ENCODE measurements at regions not wholly inside any gene's neighbourhood (a gene's known extent, or its start where the extent isn't known, plus 50 kb on each side); places are given as distances from the start of the nearest gene placed in this dataset.

DNA sequence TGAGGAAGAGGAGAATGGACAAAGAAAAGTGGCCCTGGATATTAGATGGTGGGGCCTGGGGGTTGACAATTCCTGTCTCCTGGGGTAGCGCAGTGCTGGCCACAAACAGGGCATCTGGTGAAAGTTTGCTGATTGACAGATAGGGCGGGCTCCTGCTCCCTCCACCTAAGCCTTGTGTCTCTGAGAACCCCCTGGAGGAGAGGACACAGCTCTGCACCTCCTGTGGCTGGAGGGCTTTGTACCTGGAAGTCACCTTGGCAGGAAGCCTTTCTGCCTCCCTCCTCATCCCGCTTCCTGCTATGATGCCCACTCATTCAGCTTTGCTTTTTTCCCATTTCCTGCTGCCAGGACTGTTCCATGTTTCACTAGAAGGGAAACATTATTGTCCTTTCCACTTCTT, 72.4 kb downstream of the RHOB start:
- no peaks in the 10 kb centered on the region for H3K36me3 ChIP-seq
- H3K9me3 ChIP-seq: no peaks in the 10 kb centered on the region
- H3K4me1 ChIP-seq: peaks cover 10% of the 10 kb centered on the region
- H3K27me3 ChIP-seq (ENCODE audit: low read depth): no peaks in the 10 kb centered on the region
- ATAC-seq: no peak
- H3K4me3 ChIP-seq: no peak overlapping the region
- no peak overlapping the region for H3K27ac ChIP-seq
- TF ChIP-seq, protein P1, sequence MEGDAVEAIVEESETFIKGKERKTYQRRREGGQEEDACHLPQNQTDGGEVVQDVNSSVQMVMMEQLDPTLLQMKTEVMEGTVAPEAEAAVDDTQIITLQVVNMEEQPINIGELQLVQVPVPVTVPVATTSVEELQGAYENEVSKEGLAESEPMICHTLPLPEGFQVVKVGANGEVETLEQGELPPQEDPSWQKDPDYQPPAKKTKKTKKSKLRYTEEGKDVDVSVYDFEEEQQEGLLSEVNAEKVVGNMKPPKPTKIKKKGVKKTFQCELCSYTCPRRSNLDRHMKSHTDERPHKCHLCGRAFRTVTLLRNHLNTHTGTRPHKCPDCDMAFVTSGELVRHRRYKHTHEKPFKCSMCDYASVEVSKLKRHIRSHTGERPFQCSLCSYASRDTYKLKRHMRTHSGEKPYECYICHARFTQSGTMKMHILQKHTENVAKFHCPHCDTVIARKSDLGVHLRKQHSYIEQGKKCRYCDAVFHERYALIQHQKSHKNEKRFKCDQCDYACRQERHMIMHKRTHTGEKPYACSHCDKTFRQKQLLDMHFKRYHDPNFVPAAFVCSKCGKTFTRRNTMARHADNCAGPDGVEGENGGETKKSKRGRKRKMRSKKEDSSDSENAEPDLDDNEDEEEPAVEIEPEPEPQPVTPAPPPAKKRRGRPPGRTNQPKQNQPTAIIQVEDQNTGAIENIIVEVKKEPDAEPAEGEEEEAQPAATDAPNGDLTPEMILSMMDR (IDR thresholded peaks at IDR 0.05): no peak
- intact Hi-C loops (cut with DNase I): no loop called here
- no peak for DNase-seq

GRCh38 chr2:20520128-20520527, 73.3 kb downstream of the RHOB start:
- no peak overlapping the region for H3K4me3 ChIP-seq
- H3K4me1 ChIP-seq: peaks cover 18% of the 10 kb centered on the region
- TF ChIP-seq, protein P1 (IDR thresholded peaks at IDR 0.05): no peak
- DNase-seq: no peak
- no peaks in the 10 kb centered on the region for H3K9me3 ChIP-seq
- no peaks in the 10 kb centered on the region for H3K27me3 ChIP-seq (ENCODE audit: low read depth)
- intact Hi-C loops (cut with DNase I): no loop called here
- no peaks in the 10 kb centered on the region for H3K36me3 ChIP-seq
- ATAC-seq: no peak
- H3K27ac ChIP-seq: no peak overlapping the region

DNA sequence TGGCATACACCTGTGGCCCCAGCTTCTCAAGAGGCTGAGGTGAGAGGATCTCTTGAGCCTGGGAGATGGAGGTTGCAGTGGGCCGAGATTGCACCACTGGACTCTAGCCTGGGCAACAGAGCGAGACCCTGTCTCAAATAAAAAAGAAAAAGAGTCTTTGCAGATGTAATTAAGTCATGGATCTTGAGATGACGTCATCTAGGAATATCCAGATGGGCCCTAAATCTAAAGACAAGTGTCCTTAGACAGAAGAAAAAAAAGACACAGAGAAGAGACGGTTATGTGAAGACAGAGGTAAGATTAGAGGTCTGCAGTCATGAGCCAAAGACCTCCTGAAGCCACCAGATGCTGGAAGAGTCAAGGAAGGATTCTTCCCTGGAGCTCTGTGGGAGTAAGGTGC, 74.3 kb downstream of the RHOB start:
- intact Hi-C loops (cut with DNase I): no loop called here
- peaks cover 25% of the 10 kb centered on the region for H3K4me1 ChIP-seq
- ATAC-seq (no peak), DNase-seq (no peak)
- TF ChIP-seq, protein P1 (IDR thresholded peaks at IDR 0.05): no peak
- no peak overlapping the region for H3K27ac ChIP-seq
- no peaks in the 10 kb centered on the region for H3K27me3 ChIP-seq (ENCODE audit: low read depth)
- H3K9me3 ChIP-seq: no peaks in the 10 kb centered on the region
- no peaks in the 10 kb centered on the region for H3K36me3 ChIP-seq
- no peak overlapping the region for H3K4me3 ChIP-seq

DNA sequence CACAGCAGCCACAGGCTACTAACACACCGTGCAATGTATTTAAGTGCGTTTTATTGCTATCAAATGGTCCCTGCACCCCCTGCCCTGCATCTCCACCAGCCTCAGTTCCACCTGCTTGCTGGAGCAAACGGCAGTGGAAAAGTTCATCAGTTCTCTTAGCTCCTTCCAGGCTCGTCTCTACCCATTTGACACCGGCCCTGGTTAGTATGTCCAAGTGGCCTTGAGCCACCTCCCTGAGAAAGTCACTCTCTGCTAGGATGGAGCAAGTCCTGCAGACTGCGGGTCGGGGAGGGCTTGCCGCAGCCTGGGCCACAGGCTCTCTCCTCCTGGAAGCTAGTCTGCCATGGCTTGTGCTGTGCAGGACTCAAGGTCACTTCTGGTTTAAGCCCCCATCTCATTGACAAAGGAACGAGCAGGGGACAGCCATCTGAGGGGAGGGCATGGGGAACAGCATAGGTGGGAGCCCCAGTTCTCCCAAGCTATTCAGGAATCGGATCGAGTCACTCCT, 74.9 kb downstream of the RHOB start:
- intact Hi-C loops (cut with DNase I): no loop called here
- Histone ChIP-seq H3K4me1 (peaks cover 20% of the 10 kb centered on the region), H3K27ac (no peak overlapping the region)

DNA sequence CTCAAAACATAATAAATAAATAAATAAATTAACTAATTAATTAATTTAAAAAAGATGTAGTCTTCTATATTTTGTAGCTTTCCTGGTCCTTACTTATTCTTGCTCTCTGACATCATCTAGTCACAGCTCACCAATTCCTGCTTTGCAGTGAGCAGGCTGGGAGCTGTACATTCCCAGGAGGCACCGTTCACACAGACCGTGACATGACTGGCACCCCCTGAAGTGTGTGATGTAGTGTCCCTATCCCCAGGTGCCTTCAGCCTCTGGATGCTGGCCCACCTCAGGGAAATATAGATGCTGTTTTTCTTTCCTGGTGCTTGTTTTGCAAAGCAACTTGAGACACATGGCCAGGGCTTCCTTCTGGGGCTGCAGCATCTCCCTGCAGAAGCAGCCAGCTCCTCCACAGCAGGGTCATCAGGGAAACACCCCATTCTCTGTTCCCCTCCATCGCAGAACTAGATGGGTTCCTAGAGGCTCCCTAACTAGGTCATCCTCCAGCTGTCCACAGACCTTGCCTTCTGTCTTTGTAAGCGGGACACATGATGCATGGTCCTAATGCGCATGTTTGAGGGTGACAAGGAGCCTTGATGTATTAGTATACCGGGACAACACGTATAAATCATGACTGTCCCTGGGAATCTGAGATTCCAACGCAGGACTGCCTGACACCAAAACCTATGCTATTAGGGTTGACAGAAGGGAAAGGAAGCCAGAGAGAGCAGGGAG, 76.4 kb downstream of the RHOB start:
- H3K36me3 ChIP-seq: no peaks in the 10 kb centered on the region
- H3K4me3 ChIP-seq: no peak overlapping the region
- TF ChIP-seq, protein P1 (IDR thresholded peaks at IDR 0.05): no peak
- ATAC-seq (no peak), DNase-seq (no peak)
- intact Hi-C loops (cut with DNase I): no loop called here
- peaks cover 18% of the 10 kb centered on the region for H3K4me1 ChIP-seq
- no peaks in the 10 kb centered on the region for H3K27me3 ChIP-seq (ENCODE audit: low read depth)
- H3K27ac ChIP-seq: no peak overlapping the region
- no peaks in the 10 kb centered on the region for H3K9me3 ChIP-seq

More for the DNA sequence above, 74.9 kb downstream of the RHOB start:
- Histone ChIP-seq H3K9me3 (no peaks in the 10 kb centered on the region), H3K36me3 (no peaks in the 10 kb centered on the region), H3K4me3 (no peak overlapping the region), H3K27me3 (ENCODE audit: low read depth) (no peaks in the 10 kb centered on the region)
- DNase-seq: no peak
- TF ChIP-seq, protein P1 (IDR thresholded peaks at IDR 0.05): no peak
- ATAC-seq: no peak

Measured in lower lobe of right lung (tissue), 2 donors.